K562 (cell line): ENCODE measurements at regions not wholly inside any gene's neighbourhood (a gene's known extent, or its start where the extent isn't known, plus 50 kb on each side); places are given as distances from the start of the nearest gene placed in this dataset.

ENCODE experiments used
- ATAC-seq: fragments of 200-7000 bp; cut with Tn5 transposase; 3 replicates; pipeline ENCODE4 v1.9.1; 2020; ENCODE audit warnings: moderate library complexity
- BruUV-seq: library from RNA; stranded (reverse); fragments of 400-500 nt; replicated peaks from 2 replicates; lab custom pipeline; 2021; lab: Mats Ljungman, UMichigan
- CTCF ChIA-PET: fragments of 300-600 bp; formaldehyde crosslinking; extraction: SDS; loops from one replicate; lab custom pipeline; 2021; ENCODE audit warnings: low intra/inter-chr PET ratio; lab: Yijun Ruan, JAX
- POLR2A ChIA-PET: fragments of 300-600, 350-650 bp; sonication (Branson Sonifier 250); formaldehyde crosslinking; extraction: SDS; loops from one replicate; lab custom pipeline; 2021; ENCODE audit warnings: antibody characterized with exemption, inconsistent platforms; lab: Yijun Ruan, JAX
- DNase-seq, 4 experiments: peaks; one replicate each; pipeline versions ENCODE4 v3.0.0 to v3.0.0-alpha.2; 2011 to 2018; ENCODE audit warnings: low spot score in 3 of 4, mixed read lengths in 3 of 4; ENCODE audit errors: extremely low read depth in 1 of 4
- FAIRE-seq: peaks from 2 replicates; lab custom pipeline; 2011; peaks lifted over from hg19 to GRCh38; lab: Jason Lieb, UNC
- H2AFZ ChIP-seq: 2 replicates; pipeline ENCODE4 v1.6.0; 2011; ENCODE audit warnings: low read depth, low read length, control low read depth, inconsistent platforms
- H3K27ac ChIP-seq: fragments of 200-600 bp; 3 replicates; pipeline ENCODE4 v1.8.0; 2011; ENCODE audit warnings: low read depth, mild to moderate bottlenecking, control low read depth, inconsistent platforms, low read length, moderate library complexity, mixed read lengths; ENCODE audit errors: extremely low read depth
- H3K27me3 ChIP-seq, 2 experiments: fragments of 300-600 bp in 1 of 2; 2 replicates in 1 of 2; 3 replicates in 1 of 2; pipeline versions ENCODE4 v1.6.0 to v1.8.0; 2011; ENCODE audit warnings: inconsistent platforms in 2 of 2, low read length in 2 of 2, mild to moderate bottlenecking in 1 of 2, mixed read lengths in 1 of 2, moderate library complexity in 1 of 2; ENCODE audit not compliant: control insufficient read depth in 2 of 2, insufficient read depth in 2 of 2
- H3K36me3 ChIP-seq: fragments of 300-600 bp; 3 replicates; pipeline ENCODE4 v1.8.0; 2011; ENCODE audit warnings: mild to moderate bottlenecking, low read length, inconsistent platforms; ENCODE audit not compliant: control insufficient read depth, insufficient read depth
- H3K4me1 ChIP-seq, 2 experiments: fragments of 200-600 bp in 1 of 2; replicated peaks in 1 of 2; 2 replicates in 1 of 2; 3 replicates in 1 of 2; pipeline versions ENCODE4 v1.5.1 to v1.8.0; 2011; ENCODE audit warnings: inconsistent platforms in 2 of 2, low read length in 2 of 2, mild to moderate bottlenecking in 1 of 2, mixed read lengths in 1 of 2, moderate library complexity in 1 of 2; ENCODE audit not compliant: control insufficient read depth in 2 of 2, insufficient read depth in 2 of 2
- H3K4me2 ChIP-seq: 2 replicates; pipeline ENCODE4 v1.6.1; 2011; ENCODE audit warnings: low read length, control low read depth, inconsistent platforms, mixed read lengths; ENCODE audit not compliant: insufficient read depth
- H3K4me3 ChIP-seq: fragments of 200-600 bp; sonication (generic), shearing (Covaris generic); 2 replicates; pipeline ENCODE4 v1.5.1; 2016; ENCODE audit warnings: control low read depth, inconsistent platforms
- H3K79me2 ChIP-seq: fragments of 200-600 bp; 3 replicates; pipeline ENCODE4 v1.8.0; 2011; ENCODE audit warnings: low read length, inconsistent platforms; ENCODE audit not compliant: control insufficient read depth, insufficient read depth
- H3K9ac ChIP-seq, 2 experiments: 2 replicates each; pipeline versions ENCODE4 v1.6.0 to v1.6.1; 2011; ENCODE audit warnings: low read depth in 2 of 2, low read length in 2 of 2, control low read depth in 1 of 2, inconsistent platforms in 1 of 2, mild to moderate bottlenecking in 1 of 2, mixed read lengths in 1 of 2; ENCODE audit not compliant: insufficient read depth in 1 of 2
- H3K9me1 ChIP-seq: one replicate; pipeline ENCODE4 v1.6.0; 2011; ENCODE audit warnings: inconsistent platforms, mild to moderate bottlenecking, low read length, moderate library complexity; ENCODE audit not compliant: control insufficient read depth, insufficient read depth
- H3K9me3 ChIP-seq: replicated peaks from 2 replicates; pipeline ENCODE4 v1.5.1; 2011; ENCODE audit warnings: low read depth, low read length, inconsistent platforms; ENCODE audit not compliant: control insufficient read depth, insufficient read depth
- H4K20me1 ChIP-seq: replicated peaks from 2 replicates; pipeline ENCODE4 v1.6.1; 2011; ENCODE audit warnings: low read length, inconsistent platforms, mixed read lengths; ENCODE audit not compliant: control insufficient read depth, insufficient read depth
- CREB3 ChIP-seq: fragments of 450-650 bp; conservative IDR thresholded peaks from 2 replicates; pipeline ENCODE4 v1.6.1; 2016; ENCODE audit warnings: missing genetic modification characterization, low read depth, mild to moderate bottlenecking, missing compliant biosample characterization, moderate library complexity
- HMG20A ChIP-seq: fragments of 450-650 bp; formaldehyde crosslinking; conservative IDR thresholded peaks from 2 replicates; pipeline ENCODE4 v1.4.0; 2020; ENCODE audit warnings: mild to moderate bottlenecking, mixed read lengths
- MLLT1 ChIP-seq, 2 experiments: fragments of 450-650 bp; IDR thresholded peaks; 2 replicates each; pipeline ENCODE4 v1.6.1; 2016
- ZBTB12 ChIP-seq: fragments of 250-450 bp; sonication (Bioruptor Pico); IDR thresholded peaks from 2 replicates; pipeline ENCODE4 v1.4.0; 2020
- ZMIZ1 ChIP-seq, 2 experiments: fragments of 150-350 bp in 1 of 2; IDR thresholded peaks; 2 replicates each; pipeline ENCODE4 v1.6.1; 2012 to 2016; ENCODE audit warnings: low read depth in 2 of 2, low read length in 2 of 2, mild to moderate bottlenecking in 1 of 2, moderate library complexity in 1 of 2
- WGBS: fragments of 100-300 bp; shearing (Covaris generic); methylation state at CpG from one replicate; pipeline ENCODE4 v1.1.6; 2016; ENCODE audit warnings: low coverage, mixed read lengths; ENCODE audit not compliant: insufficient coverage; ENCODE audit errors: missing lambda C conversion rate; 5-methylcytosine and 5-hydroxymethylcytosine counted together
- in situ Hi-C: fragments of 300-500 bp; cut with MboI; formaldehyde crosslinking; loops from 4 replicates; pipeline ENCODE4 v1.15.0; 2018; ENCODE audit warnings: inconsistent platforms, mixed read lengths
- intact Hi-C: fragments of 100-400 bp; cut with micrococcal nuclease; formaldehyde crosslinking; loops from 2 replicates; pipeline ENCODE4 v1.14.2; 2022

- no TSS peak for BruUV-seq
- intact Hi-C loops (no loop called here), in situ Hi-C loops (no loop called here)
- no peaks in the 10 kb centered on the region for H3K36me3 ChIP-seq
- CTCF ChIA-PET: no interaction called here
- H3K9ac ChIP-seq: no peak overlapping the region
- WGBS: 0% methylated on average over 2 of the region's 2 CpGs
- TF ChIP-seq CREB3 (tag): no peak
- no peaks in the 10 kb centered on the region for H3K79me2 ChIP-seq
- no peaks in the 10 kb centered on the region for H4K20me1 ChIP-seq
- POLR2A ChIA-PET: interaction anchor here (0.9 kb wide), 1 partner anchor 10 kb away, joined by 3 read pairs; no protein-coding TSS in a partner anchor
- no peak overlapping the region for H3K4me2 ChIP-seq
- no peaks in the 10 kb centered on the region for H3K9me3 ChIP-seq
- H3K4me1 ChIP-seq: no peaks in the 10 kb centered on the region
- H3K9me1 ChIP-seq: no peaks in the 10 kb centered on the region
- H3K27me3 ChIP-seq: no peaks in the 10 kb centered on the region
- FAIRE-seq (no peak), DNase-seq (no peak), ATAC-seq (no peak)
- no peak overlapping the region for H3K27ac ChIP-seq
- H2AFZ ChIP-seq: no peak overlapping the region
- no peak overlapping the region for H3K4me3 ChIP-seq
Observed at GRCh38 chr6:145091586-145092142, 643.7 kb downstream of the EPM2A start.

- in situ Hi-C loops (no loop called here), intact Hi-C loops (no loop called here)
- ChIA-PET CTCF (no interaction called here), POLR2A (interaction anchor here (0.9 kb wide), 1 partner anchor 11 kb away, joined by 3 read pairs; no protein-coding TSS in a partner anchor)
- FAIRE-seq (no peak), DNase-seq (no peak), ATAC-seq (no peak)
- no peaks in the 10 kb centered on the region for H3K4me1 ChIP-seq
- no peaks in the 10 kb centered on the region for H3K9me1 ChIP-seq
- no peak overlapping the region for H3K27ac ChIP-seq
- no peak overlapping the region for H3K4me3 ChIP-seq
- no peak overlapping the region for H3K9ac ChIP-seq
- no peak overlapping the region for H2AFZ ChIP-seq
- H4K20me1 ChIP-seq: no peaks in the 10 kb centered on the region
- no peaks in the 10 kb centered on the region for H3K9me3 ChIP-seq
- H3K36me3 ChIP-seq: no peaks in the 10 kb centered on the region
- no peaks in the 10 kb centered on the region for H3K79me2 ChIP-seq
- no peaks in the 10 kb centered on the region for H3K27me3 ChIP-seq
- WGBS: 0% methylated on average over 4 of the region's 4 CpGs
- H3K4me2 ChIP-seq: no peak overlapping the region
- no TSS peak for BruUV-seq
- no peak for TF ChIP-seq MLLT1 (IDR thresholded peaks at IDR 0.05)
- no peak for TF ChIP-seq ZMIZ1 (IDR thresholded peaks at IDR 0.05; ENCODE audit: low read depth in 2 of 2, low read length in 2 of 2)
- TF ChIP-seq HMG20A: no peak
- no peak for TF ChIP-seq ZBTB12 (CRISPR knock-in tag)
Observed at GRCh38 chr6:145092554-145092953, 642.8 kb downstream of the EPM2A start.
